ENCODE measurements at regions not wholly inside any gene's neighbourhood (a gene's known extent, or its start where the extent isn't known, plus 50 kb on each side); places are given as distances from the start of the nearest gene placed in this dataset.

GRCh38 chr5:125826214-125826613 lies 597.0 kb upstream of the GRAMD2B start:
- no peak overlapping the region for H3K4me3 ChIP-seq (ENCODE audit: low read depth, low read length)
- no peak for TF ChIP-seq CTCF (conservative IDR thresholded peaks at IDR 0.05; ENCODE audit: low read depth, low read length)
- DNase-seq (ENCODE audit: low read depth), result no peak

GRCh38 chr5:125829349-125829748 lies 593.9 kb upstream of the GRAMD2B start:
- TF ChIP-seq CTCF (conservative IDR thresholded peaks at IDR 0.05; ENCODE audit: low read depth, low read length), result no peak
- H3K4me3 ChIP-seq (ENCODE audit: low read depth, low read length), result no peak overlapping the region
- DNase-seq (ENCODE audit: low read depth), result no peak

- DNase-seq (ENCODE audit: low read depth), result no peak
- no peak for TF ChIP-seq CTCF (conservative IDR thresholded peaks at IDR 0.05; ENCODE audit: low read depth, low read length)
- no peak overlapping the region for H3K4me3 ChIP-seq (ENCODE audit: low read depth, low read length)
Observed at GRCh38 chr5:125833398-125833797, 589.8 kb upstream of the GRAMD2B start.

- TF ChIP-seq CTCF (conservative IDR thresholded peaks at IDR 0.05; ENCODE audit: low read depth, low read length), result no peak
- no peak for DNase-seq (ENCODE audit: low read depth)
- no peak overlapping the region for H3K4me3 ChIP-seq (ENCODE audit: low read depth, low read length)
Observed at GRCh38 chr5:125834438-125835115, 588.6 kb upstream of the GRAMD2B start.

GRCh38 chr5:125835293-125836172 lies 587.7 kb upstream of the GRAMD2B start:
- no peak for DNase-seq (ENCODE audit: low read depth)
- peak; percentile 80 for TF ChIP-seq CTCF (conservative IDR thresholded peaks at IDR 0.05; ENCODE audit: low read depth, low read length)
- no peak overlapping the region for H3K4me3 ChIP-seq (ENCODE audit: low read depth, low read length)

- no peak for DNase-seq (ENCODE audit: low read depth)
- no peak for TF ChIP-seq CTCF (conservative IDR thresholded peaks at IDR 0.05; ENCODE audit: low read depth, low read length)
- H3K4me3 ChIP-seq (ENCODE audit: low read depth, low read length), result no peak overlapping the region
Observed at GRCh38 chr5:125836256-125836655, 587.0 kb upstream of the GRAMD2B start.
